ENCODE measurements at regions not wholly inside any gene's neighbourhood (a gene's known extent, or its start where the extent isn't known, plus 50 kb on each side); places are given as distances from the start of the nearest gene placed in this dataset.
"Not testable (repeated sequence)": the region's sequence is repeated elsewhere in the genome, so short reads cannot be mapped to it uniquely, and the experiment has no call there.

- H3K27ac ChIP-seq (ENCODE audit: low read depth in 1 of 2, low read length in 2 of 2) = no peak overlapping the region
- H3K4me3 ChIP-seq (ENCODE audit: low read depth in 1 of 3, low read length in 3 of 3) = no peak overlapping the region
- TF ChIP-seq FOXA1 (IDR thresholded peaks at IDR 0.05) (no peak), RAD21 (IDR thresholded peaks at IDR 0.05) (no peak), EGR1 (IDR thresholded peaks at IDR 0.05; ENCODE audit: low read depth in 2 of 2) (no peak)
- no peak overlapping the region for H3K9ac ChIP-seq (ENCODE audit: low read depth in 1 of 2, low read length in 2 of 2)
- WGBS = 82% methylated on average over 4 of the region's 4 CpGs
- H3K36me3 ChIP-seq (ENCODE audit: control insufficient read depth in 4 of 4, insufficient read depth in 3 of 4, low read depth in 1 of 4, low read length in 3 of 4) = no peaks in the 10 kb centered on the region
- no peaks in the 10 kb centered on the region for H3K27me3 ChIP-seq (ENCODE audit: control insufficient read depth in 4 of 4, insufficient read depth in 4 of 4, low read length in 3 of 4)
- no peaks in the 10 kb centered on the region for H3K4me1 ChIP-seq (ENCODE audit: control insufficient read depth in 4 of 4, insufficient read depth in 4 of 4, low read length in 3 of 4)
- DNase-seq (ENCODE audit: low spot score) = no peak
- no peaks in the 10 kb centered on the region for H3K9me3 ChIP-seq (ENCODE audit: control insufficient read depth in 4 of 4, low read length in 3 of 4)
Observed at GRCh38 chr12:23253191-23253590, 628.2 kb downstream of the ETNK1 start.

- H3K36me3 ChIP-seq (ENCODE audit: control insufficient read depth in 4 of 4, insufficient read depth in 3 of 4, low read depth in 1 of 4, low read length in 3 of 4); H3K9ac ChIP-seq (ENCODE audit: low read depth in 1 of 2, low read length in 2 of 2); H3K4me1 ChIP-seq (ENCODE audit: control insufficient read depth in 4 of 4, insufficient read depth in 4 of 4, low read length in 3 of 4); DNase-seq (ENCODE audit: low spot score); H3K9me3 ChIP-seq (ENCODE audit: control insufficient read depth in 4 of 4, low read length in 3 of 4); H3K27ac ChIP-seq (ENCODE audit: low read depth in 1 of 2, low read length in 2 of 2); H3K4me3 ChIP-seq (ENCODE audit: low read depth in 1 of 3, low read length in 3 of 3); H3K27me3 ChIP-seq (ENCODE audit: control insufficient read depth in 4 of 4, insufficient read depth in 4 of 4, low read length in 3 of 4): not testable (repeated sequence)
- WGBS = 73% methylated on average over 6 of the region's 6 CpGs
- TF ChIP-seq HNF4A (conservative IDR thresholded peaks at IDR 0.05) = peak in 1 of 2 donors; percentile 39
Observed at GRCh38 chr12:23253910-23254309, 628.9 kb downstream of the ETNK1 start.

GRCh38 chr12:23259558-23259957 is 634.6 kb downstream of the ETNK1 start:
- WGBS = 78% methylated on average over 1 of the region's 1 CpG
- Histone ChIP-seq H3K36me3 (ENCODE audit: control insufficient read depth in 4 of 4, insufficient read depth in 3 of 4, low read depth in 1 of 4, low read length in 3 of 4) (no peaks in the 10 kb centered on the region), H3K4me1 (ENCODE audit: control insufficient read depth in 4 of 4, insufficient read depth in 4 of 4, low read length in 3 of 4) (no peaks in the 10 kb centered on the region), H3K27me3 (ENCODE audit: control insufficient read depth in 4 of 4, insufficient read depth in 4 of 4, low read length in 3 of 4) (no peaks in the 10 kb centered on the region), H3K27ac (ENCODE audit: low read depth in 1 of 2, low read length in 2 of 2) (no peak overlapping the region), H3K9ac (ENCODE audit: low read depth in 1 of 2, low read length in 2 of 2) (no peak overlapping the region), H3K9me3 (ENCODE audit: control insufficient read depth in 4 of 4, low read length in 3 of 4) (no peaks in the 10 kb centered on the region), H3K4me3 (ENCODE audit: low read depth in 1 of 3, low read length in 3 of 3) (no peak overlapping the region)
- no peak for DNase-seq (ENCODE audit: low spot score)
- TF ChIP-seq NR2F2 (IDR thresholded peaks at IDR 0.05) (peak; percentile 53), YY1 (IDR thresholded peaks at IDR 0.05) (no peak), FOXA1 (IDR thresholded peaks at IDR 0.05) (no peak)

GRCh38 chr12:23262670-23263069 is 637.7 kb downstream of the ETNK1 start:
- Histone ChIP-seq H3K9ac (ENCODE audit: low read depth in 1 of 2, low read length in 2 of 2) (no peak overlapping the region), H3K27me3 (ENCODE audit: control insufficient read depth in 4 of 4, insufficient read depth in 4 of 4, low read length in 3 of 4) (no peaks in the 10 kb centered on the region), H3K9me3 (ENCODE audit: control insufficient read depth in 4 of 4, low read length in 3 of 4) (no peaks in the 10 kb centered on the region), H3K27ac (ENCODE audit: low read depth in 1 of 2, low read length in 2 of 2) (no peak overlapping the region), H3K4me1 (ENCODE audit: control insufficient read depth in 4 of 4, insufficient read depth in 4 of 4, low read length in 3 of 4) (no peaks in the 10 kb centered on the region), H3K36me3 (ENCODE audit: control insufficient read depth in 4 of 4, insufficient read depth in 3 of 4, low read depth in 1 of 4, low read length in 3 of 4) (no peaks in the 10 kb centered on the region), H3K4me3 (ENCODE audit: low read depth in 1 of 3, low read length in 3 of 3) (no peak overlapping the region)
- no peak for DNase-seq (ENCODE audit: low spot score)
- no peak for TF ChIP-seq EGR1 (IDR thresholded peaks at IDR 0.05; ENCODE audit: low read depth in 2 of 2)
- no peak for TF ChIP-seq ZBTB33 (IDR thresholded peaks at IDR 0.05)
- no peak for TF ChIP-seq CTCF (IDR thresholded peaks at IDR 0.05; ENCODE audit: low read depth, low read length, missing input control)
- no peak for TF ChIP-seq REST (IDR thresholded peaks at IDR 0.05)
- no peak for TF ChIP-seq SP1 (IDR thresholded peaks at IDR 0.05)
- no peak for TF ChIP-seq FOXA1 (IDR thresholded peaks at IDR 0.05)
- no peak for TF ChIP-seq RAD21 (IDR thresholded peaks at IDR 0.05)
- no peak for TF ChIP-seq TAF1 (conservative IDR thresholded peaks at IDR 0.05)
- TF ChIP-seq GABPA (IDR thresholded peaks at IDR 0.05 in 1 of 2, conservative IDR thresholded peaks at IDR 0.05 in 1 of 2) = no peak
- TF ChIP-seq YY1 (IDR thresholded peaks at IDR 0.05) = no peak
- no peak for TF ChIP-seq JUND (IDR thresholded peaks at IDR 0.05)
- WGBS = 89% methylated on average over 4 of the region's 4 CpGs

All from liver (tissue), 8 donors.